Tibial nerve (tissue), 4 donors: ENCODE measurements at regions not wholly inside any gene's neighbourhood (a gene's known extent, or its start where the extent isn't known, plus 50 kb on each side); places are given as distances from the start of the nearest gene placed in this dataset.
A peak's percentile ranks its signal among the peaks of the same experiment; 100 is the strongest.
"Not testable (repeated sequence)": the region's sequence is repeated elsewhere in the genome, so short reads cannot be mapped to it uniquely, and the experiment has no call there.

Experiments
- DNase-seq, 2 donors: peaks; one replicate each; pipeline ENCODE4 v3.0.0-alpha.2; 2019; ENCODE audit warnings: low spot score in 2 of 2
- H3K27ac ChIP-seq, 4 donors: fragments of 200-600 bp; sonication (generic) in 3 of 4; one replicate each; pipeline ENCODE4 v1.5.1; 2017 to 2019; ENCODE audit warnings: mild to moderate bottlenecking in 1 of 4
- H3K27me3 ChIP-seq, 2 donors: fragments of 200-600 bp; sonication (generic) in 1 of 2; one replicate each; pipeline versions ENCODE4 v1.5.1 to v1.6.0; 2017 to 2019
- H3K36me3 ChIP-seq, 3 donors: fragments of 200-600 bp; sonication (generic); one replicate each; pipeline ENCODE4 v1.5.1; 2018 to 2019
- H3K4me1 ChIP-seq, 4 donors: fragments of 200-600 bp; sonication (generic) in 3 of 4; one replicate each; pipeline ENCODE4 v1.5.1; 2017 to 2019
- H3K4me3 ChIP-seq, 4 donors: fragments of 200-600 bp; sonication (generic) in 3 of 4; one replicate each; pipeline ENCODE4 v1.5.1; 2017 to 2019; ENCODE audit warnings: mild to moderate bottlenecking in 1 of 4, moderate library complexity in 1 of 4
- H3K9me3 ChIP-seq, 4 donors: fragments of 200-600 bp; sonication (generic) in 3 of 4; one replicate each; pipeline ENCODE4 v1.5.1; 2017 to 2019
- CTCF ChIP-seq, 5 experiments: fragments of 200-600 bp in 3 of 5; fragments of 450-650 bp in 2 of 5; sonication (generic) in 3 of 5; IDR thresholded peaks; one replicate each; pipeline ENCODE4 v1.5.1; 2016 to 2019; ENCODE audit warnings: antibody characterized with exemption in 5 of 5, mild to moderate bottlenecking in 3 of 5, moderate library complexity in 2 of 5
- EP300 ChIP-seq, 2 donors: sonication (generic); formaldehyde crosslinking; IDR thresholded peaks; one replicate each; pipeline ENCODE4 v1.6.1; 2017; ENCODE audit warnings: antibody characterized with exemption in 2 of 2, mild to moderate bottlenecking in 1 of 2
- POLR2A ChIP-seq, 2 donors: fragments of 450-650 bp; IDR thresholded peaks; one replicate each; pipeline ENCODE4 v1.6.1; 2017; ENCODE audit warnings: antibody characterized with exemption in 2 of 2, mild to moderate bottlenecking in 2 of 2, moderate library complexity in 2 of 2
- WGBS, 2 donors: methylation state at CpG; one replicate each; pipeline ENCODE4 v1.1.5; 2018; 5-methylcytosine and 5-hydroxymethylcytosine counted together

GRCh38 chr11:38842991-38843390, 2245.0 kb upstream of the RAG2 start:
- Histone ChIP-seq H3K27ac (no peak overlapping the region), H3K4me1 (no peaks in the 10 kb centered on the region), H3K27me3 (no peaks in the 10 kb centered on the region), H3K4me3 (no peak overlapping the region), H3K9me3 (no peaks in the 10 kb centered on the region), H3K36me3 (no peaks in the 10 kb centered on the region)
- no peak for TF ChIP-seq POLR2A (IDR thresholded peaks at IDR 0.05)
- TF ChIP-seq EP300 (IDR thresholded peaks at IDR 0.05): no peak
- TF ChIP-seq CTCF (IDR thresholded peaks at IDR 0.05): no peak
- 22 to 32% methylated on average over 2 of the region's 2 CpGs for WGBS, 2 donors
- DNase-seq: no peak

GRCh38 chr11:38839071-38839470, 2241.0 kb upstream of the RAG2 start:
- WGBS, 2 donors: 91 to 92% methylated on average over 3 of the region's 3 CpGs
- Histone ChIP-seq H3K4me3 (no peak overlapping the region), H3K27me3 (no peaks in the 10 kb centered on the region), H3K27ac (no peak overlapping the region), H3K36me3 (no peaks in the 10 kb centered on the region), H3K4me1 (no peaks in the 10 kb centered on the region), H3K9me3 (no peaks in the 10 kb centered on the region)
- TF ChIP-seq CTCF (IDR thresholded peaks at IDR 0.05) (no peak), POLR2A (IDR thresholded peaks at IDR 0.05) (no peak), EP300 (IDR thresholded peaks at IDR 0.05) (no peak)
- no peak for DNase-seq

GRCh38 chr11:38835966-38836365, 2237.9 kb upstream of the RAG2 start:
- DNase-seq: no peak

GRCh38 chr11:38824573-38824972, 2226.5 kb upstream of the RAG2 start:
- H3K36me3 ChIP-seq: no peaks in the 10 kb centered on the region
- H3K9me3 ChIP-seq: peaks cover 0 to 26% (median 10%) of the 10 kb centered on the region in 4 donors
- no peaks in the 10 kb centered on the region for H3K27me3 ChIP-seq
- TF ChIP-seq EP300 (IDR thresholded peaks at IDR 0.05) (no peak), CTCF (IDR thresholded peaks at IDR 0.05) (no peak), POLR2A (IDR thresholded peaks at IDR 0.05) (no peak)
- H3K4me1 ChIP-seq: no peaks in the 10 kb centered on the region
- DNase-seq: no peak
- no peak overlapping the region for H3K4me3 ChIP-seq
- WGBS, 2 donors: 64 to 87% methylated on average over 3 of the region's 3 CpGs
- H3K27ac ChIP-seq: no peak overlapping the region

More at GRCh38 chr11:38835966-38836365, 2237.9 kb upstream of the RAG2 start:
- no peak for TF ChIP-seq POLR2A (IDR thresholded peaks at IDR 0.05)
- peak in 1 of 2 donors; percentile 79 for TF ChIP-seq EP300 (IDR thresholded peaks at IDR 0.05)
- H3K9me3 ChIP-seq: no peaks in the 10 kb centered on the region
- no peaks in the 10 kb centered on the region for H3K4me1 ChIP-seq
- H3K36me3 ChIP-seq: no peaks in the 10 kb centered on the region
- 31 to 34% methylated on average over 4 of the region's 4 CpGs for WGBS, 2 donors
- no peak overlapping the region for H3K4me3 ChIP-seq
- no peaks in the 10 kb centered on the region for H3K27me3 ChIP-seq
- peak overlapping the region in 2 of 4 donors; percentile 65 to 82 for H3K27ac ChIP-seq

GRCh38 chr11:38821786-38822185, 2223.8 kb upstream of the RAG2 start:
- H3K27ac ChIP-seq, H3K9me3 ChIP-seq, H3K27me3 ChIP-seq, H3K4me1 ChIP-seq, DNase-seq, H3K36me3 ChIP-seq, H3K4me3 ChIP-seq: not testable (repeated sequence)
- WGBS, 2 donors: 84 to 87% methylated on average over 9 of the region's 9 CpGs

- no peak overlapping the region for H3K4me3 ChIP-seq
- no peak for TF ChIP-seq POLR2A (IDR thresholded peaks at IDR 0.05)
- TF ChIP-seq CTCF (IDR thresholded peaks at IDR 0.05): no peak
- no peak for TF ChIP-seq EP300 (IDR thresholded peaks at IDR 0.05)
- no peaks in the 10 kb centered on the region for H3K27me3 ChIP-seq
- H3K4me1 ChIP-seq: no peaks in the 10 kb centered on the region
- no peak for DNase-seq
- no peak overlapping the region for H3K27ac ChIP-seq
- 80 to 84% methylated on average over 1 of the region's 1 CpG for WGBS, 2 donors
- no peaks in the 10 kb centered on the region for H3K36me3 ChIP-seq
- H3K9me3 ChIP-seq: peaks cover 0 to 5% (median 0%) of the 10 kb centered on the region in 4 donors
Observed at GRCh38 chr11:38819981-38820380, 2221.9 kb upstream of the RAG2 start.
